Activated naive CD8-positive, alpha-beta T cell (primary cell): ENCODE measurements at regions not wholly inside any gene's neighbourhood (a gene's known extent, or its start where the extent isn't known, plus 50 kb on each side); places are given as distances from the start of the nearest gene placed in this dataset.

ENCODE experiments used
- H3K27ac Mint-ChIP-seq: one replicate; pipeline ENCODE4 v1.8.0; 2021; ENCODE audit warnings: mixed read lengths
- H3K27me3 Mint-ChIP-seq: one replicate; pipeline ENCODE4 v1.8.0; 2021; ENCODE audit warnings: mixed read lengths
- H3K36me3 Mint-ChIP-seq: one replicate; pipeline ENCODE4 v1.8.0; 2021; ENCODE audit warnings: mixed read lengths
- H3K4me1 Mint-ChIP-seq: one replicate; pipeline ENCODE4 v1.8.0; 2021; ENCODE audit warnings: low read depth, mixed read lengths
- H3K4me3 Mint-ChIP-seq: one replicate; pipeline ENCODE4 v1.8.0; 2021; ENCODE audit warnings: mild to moderate bottlenecking, mixed read lengths
- H3K9me3 Mint-ChIP-seq: one replicate; pipeline ENCODE4 v1.8.0; 2021; ENCODE audit warnings: low read depth, mixed read lengths

DNA sequence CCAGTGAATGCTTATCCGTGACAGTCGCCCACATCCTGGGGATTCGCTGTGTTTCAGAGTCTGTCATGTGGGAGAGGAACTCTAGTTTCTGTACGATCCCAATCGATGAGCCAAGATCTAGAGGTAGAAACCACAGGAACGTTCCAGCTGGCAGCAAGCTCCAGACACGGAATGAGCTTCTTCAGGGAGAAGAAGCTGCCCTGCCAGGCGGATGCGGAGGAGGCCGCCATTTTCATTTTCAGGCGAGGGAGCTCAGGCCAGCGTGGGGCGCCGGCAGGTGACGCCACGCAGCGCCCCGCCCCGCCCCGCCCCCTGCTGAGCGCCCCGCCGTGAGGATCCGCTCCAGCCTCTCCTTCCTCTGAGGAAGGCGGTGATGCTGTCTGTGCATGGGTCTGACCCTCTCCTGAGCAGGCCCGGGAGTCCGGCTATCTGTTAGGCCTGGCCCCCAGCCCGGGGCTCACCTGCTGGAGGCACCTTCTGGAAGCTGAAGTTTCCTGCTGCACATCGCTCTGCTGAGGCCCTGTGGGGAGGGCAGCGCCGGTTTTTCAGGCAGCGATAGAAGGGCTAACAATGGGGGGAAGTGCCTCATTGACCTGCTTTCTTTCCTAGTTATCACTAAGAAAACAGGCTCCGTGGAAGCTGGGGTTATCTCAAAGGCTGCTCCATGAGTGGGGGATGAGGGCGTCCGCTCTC, 147.5 kb downstream of the ERMARD start:
- Mint-ChIP-seq H3K27ac (no peak overlapping the region), H3K36me3 (no peaks in the 10 kb centered on the region), H3K9me3 (no peaks in the 10 kb centered on the region), H3K4me1 (no peaks in the 10 kb centered on the region), H3K27me3 (peaks cover 10% of the 10 kb centered on the region), H3K4me3 (no peak overlapping the region)

DNA sequence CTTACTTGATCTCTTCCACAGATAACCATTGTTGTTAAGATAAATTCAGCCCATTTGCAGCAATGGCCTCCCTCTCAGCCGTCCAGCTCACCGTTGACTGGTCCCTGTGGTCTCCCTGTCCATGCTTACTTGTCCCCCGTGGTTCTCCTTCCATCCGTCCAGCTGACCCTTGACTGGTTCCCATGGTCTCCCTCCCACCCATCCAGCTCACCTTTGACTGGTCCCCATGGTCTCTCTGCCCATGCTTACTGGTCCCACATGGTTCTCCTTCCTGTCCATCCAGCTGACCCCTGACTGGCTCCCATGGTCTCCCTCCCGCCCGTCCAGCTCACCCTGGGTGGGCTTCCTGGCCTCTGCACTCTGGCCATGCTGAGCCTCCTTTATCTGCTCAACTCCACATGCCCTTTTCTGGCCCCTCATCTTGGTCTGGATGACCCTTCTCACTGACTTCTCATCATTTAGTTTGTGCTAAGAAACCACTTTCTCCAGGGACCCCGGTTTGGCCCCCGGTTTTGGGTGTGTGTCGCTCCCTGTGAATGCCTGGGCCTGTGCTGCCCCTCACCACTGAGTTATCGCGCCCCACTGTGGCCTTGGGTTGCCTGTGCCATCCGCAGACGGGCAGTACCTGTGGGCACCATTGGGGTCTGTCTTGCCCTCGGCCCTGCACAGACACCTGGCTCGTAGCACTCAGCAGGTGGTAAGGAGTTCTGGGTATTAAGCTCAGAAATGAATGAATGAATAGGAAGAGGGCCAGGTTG, 146.4 kb downstream of the ERMARD start:
- Mint-ChIP-seq H3K36me3 (no peaks in the 10 kb centered on the region), H3K4me1 (no peaks in the 10 kb centered on the region), H3K27ac (no peak overlapping the region), H3K27me3 (peaks cover 10% of the 10 kb centered on the region), H3K9me3 (no peaks in the 10 kb centered on the region), H3K4me3 (no peak overlapping the region)

DNA sequence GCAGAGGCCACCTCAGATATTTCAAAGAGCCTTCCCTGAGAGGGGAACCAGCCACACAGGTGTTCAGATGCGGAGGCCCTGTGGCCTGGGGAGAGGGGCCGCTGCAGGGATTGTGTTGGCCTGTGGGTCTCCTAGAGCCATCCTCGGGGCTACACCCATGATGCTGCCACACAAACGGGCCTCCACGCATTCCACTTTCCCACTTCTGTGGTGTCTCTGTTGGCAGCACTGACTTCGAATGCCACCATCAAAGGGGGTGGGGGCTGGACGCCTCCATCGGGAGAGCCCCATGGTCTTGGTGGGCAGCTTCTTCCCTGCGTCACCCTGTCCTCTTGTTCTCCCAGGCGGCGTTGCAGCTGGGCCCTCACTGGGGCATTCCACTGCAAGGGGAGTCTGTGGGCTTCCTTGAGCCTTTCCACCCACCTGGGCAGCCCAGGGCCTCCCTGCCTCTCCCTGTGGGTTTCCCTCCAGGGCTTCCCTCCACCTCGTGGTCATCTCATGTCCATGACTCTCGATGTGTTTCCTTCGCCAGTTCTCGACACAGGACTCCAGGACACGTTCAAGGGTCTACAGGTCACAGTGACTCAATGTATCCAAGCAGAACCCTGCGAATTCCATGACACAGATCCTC, 145.5 kb downstream of the ERMARD start:
- Mint-ChIP-seq H3K4me3 (no peak overlapping the region), H3K4me1 (no peaks in the 10 kb centered on the region), H3K27me3 (peaks cover 10% of the 10 kb centered on the region), H3K36me3 (no peaks in the 10 kb centered on the region), H3K27ac (no peak overlapping the region), H3K9me3 (no peaks in the 10 kb centered on the region)

DNA sequence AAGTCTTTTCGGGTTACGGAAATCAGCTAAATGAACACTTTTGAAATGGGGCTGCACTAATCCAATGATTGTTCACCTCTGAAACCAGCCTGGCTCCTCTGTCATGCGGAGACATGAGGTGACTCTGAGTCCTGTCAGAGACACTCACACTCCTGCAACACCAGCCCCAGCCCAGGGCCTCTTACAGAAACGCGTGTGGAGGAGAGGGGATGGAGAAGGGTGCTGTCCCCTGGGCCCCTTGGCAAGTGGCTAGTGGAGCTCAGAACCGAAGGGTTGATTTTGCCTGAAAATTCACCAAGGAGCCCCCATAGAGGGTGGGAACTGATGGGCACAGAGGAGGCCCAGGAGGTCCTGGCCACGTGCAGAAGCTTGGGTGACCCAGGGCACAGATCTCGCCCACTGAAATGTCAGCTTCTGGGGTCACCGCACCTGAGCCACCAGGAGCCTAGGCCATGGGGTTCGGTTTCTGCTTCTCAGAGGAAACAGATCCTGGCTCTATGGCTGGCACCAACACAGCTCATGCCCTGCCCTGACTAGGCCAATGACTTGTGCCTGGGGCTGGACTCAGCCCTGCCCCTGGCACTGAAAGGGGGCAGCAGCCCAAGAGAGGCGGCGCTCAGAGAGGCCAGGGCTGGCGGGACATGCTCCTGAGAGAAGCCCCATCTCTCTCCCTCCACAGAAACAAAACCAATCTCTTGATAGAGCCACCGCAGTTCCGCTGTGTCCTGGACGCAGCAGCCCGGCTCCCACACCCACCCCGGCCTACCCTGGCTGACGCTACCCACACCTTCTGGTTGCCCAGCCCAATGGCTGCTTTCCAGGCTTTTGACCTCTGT, 144.7 kb downstream of the ERMARD start:
- H3K27ac Mint-ChIP-seq, result no peak overlapping the region
- no peaks in the 10 kb centered on the region for H3K4me1 Mint-ChIP-seq
- H3K36me3 Mint-ChIP-seq, result no peaks in the 10 kb centered on the region
- no peaks in the 10 kb centered on the region for H3K9me3 Mint-ChIP-seq
- peaks cover 10% of the 10 kb centered on the region for H3K27me3 Mint-ChIP-seq
- H3K4me3 Mint-ChIP-seq, result no peak overlapping the region

DNA sequence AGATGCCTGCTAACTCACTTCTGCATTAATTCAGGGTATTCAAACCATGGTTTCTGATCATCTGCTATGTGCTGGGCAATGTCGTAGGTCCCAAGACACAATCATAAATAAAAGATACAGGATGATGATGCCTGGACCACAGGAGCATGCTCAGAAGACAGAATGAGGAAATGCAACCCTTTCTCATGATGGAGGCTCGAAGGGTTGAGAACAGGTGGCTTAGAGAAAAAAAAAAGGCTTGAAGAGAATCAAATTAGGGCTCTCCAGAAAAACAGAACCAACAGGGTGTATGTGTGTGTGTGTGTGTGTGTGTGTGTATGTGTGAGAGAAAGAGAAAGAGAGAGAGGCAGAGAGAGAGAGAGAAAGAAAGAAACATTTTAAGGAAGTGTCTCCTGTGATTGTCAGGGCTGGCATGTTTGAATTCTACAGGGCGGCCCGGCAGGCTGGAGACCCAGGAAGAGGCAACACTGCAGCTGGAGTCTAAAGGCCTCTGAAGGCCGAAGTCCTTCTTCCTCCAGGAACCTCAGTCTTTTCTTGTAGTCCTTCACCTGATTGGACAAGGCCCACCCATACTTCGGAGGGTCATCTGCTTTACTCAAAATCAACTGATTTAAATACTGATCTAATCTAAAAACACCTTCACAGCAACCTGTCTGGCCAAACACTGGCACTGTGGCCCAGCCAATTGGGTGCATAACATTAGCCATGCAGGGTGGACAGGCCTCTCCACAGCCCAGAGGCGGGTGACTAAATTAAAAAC, 143.8 kb downstream of the ERMARD start:
- no peak overlapping the region for H3K4me3 Mint-ChIP-seq
- H3K27me3 Mint-ChIP-seq, result peaks cover 10% of the 10 kb centered on the region
- no peak overlapping the region for H3K27ac Mint-ChIP-seq

DNA sequence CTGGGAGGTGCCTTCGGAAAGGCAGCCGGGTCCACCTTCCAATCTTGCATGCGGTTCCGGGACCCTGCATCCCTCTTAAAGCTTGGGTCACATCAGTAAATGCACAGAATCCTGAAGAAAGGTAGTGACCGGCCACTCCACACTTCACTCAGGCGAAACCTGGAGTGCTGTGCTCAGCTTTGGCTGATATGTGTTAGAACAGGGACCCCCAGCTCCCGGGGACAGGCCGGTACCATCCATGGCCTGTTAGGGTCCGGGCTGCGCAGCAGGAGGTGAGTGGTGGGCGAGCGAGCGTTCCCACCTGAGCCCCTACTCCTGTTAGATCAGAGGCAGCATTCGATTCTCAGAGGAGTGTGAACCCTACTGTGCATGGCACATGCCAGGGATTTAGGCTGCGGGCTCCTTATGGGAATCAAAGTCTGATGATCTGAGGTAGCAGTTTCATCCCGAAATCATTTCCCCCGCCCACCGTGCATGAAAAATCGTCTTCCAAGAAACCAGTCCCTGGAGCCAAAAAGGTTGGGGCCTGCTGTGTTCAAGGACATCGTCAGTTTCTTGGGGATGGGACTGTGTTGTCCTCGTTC, 143.0 kb downstream of the ERMARD start:
- Mint-ChIP-seq H3K36me3 (no peaks in the 10 kb centered on the region), H3K4me1 (no peaks in the 10 kb centered on the region), H3K4me3 (no peak overlapping the region), H3K27me3 (peaks cover 10% of the 10 kb centered on the region), H3K9me3 (no peaks in the 10 kb centered on the region), H3K27ac (no peak overlapping the region)

More for the DNA sequence above, 143.8 kb downstream of the ERMARD start:
- Mint-ChIP-seq H3K4me1 (no peaks in the 10 kb centered on the region), H3K36me3 (no peaks in the 10 kb centered on the region), H3K9me3 (no peaks in the 10 kb centered on the region)

DNA sequence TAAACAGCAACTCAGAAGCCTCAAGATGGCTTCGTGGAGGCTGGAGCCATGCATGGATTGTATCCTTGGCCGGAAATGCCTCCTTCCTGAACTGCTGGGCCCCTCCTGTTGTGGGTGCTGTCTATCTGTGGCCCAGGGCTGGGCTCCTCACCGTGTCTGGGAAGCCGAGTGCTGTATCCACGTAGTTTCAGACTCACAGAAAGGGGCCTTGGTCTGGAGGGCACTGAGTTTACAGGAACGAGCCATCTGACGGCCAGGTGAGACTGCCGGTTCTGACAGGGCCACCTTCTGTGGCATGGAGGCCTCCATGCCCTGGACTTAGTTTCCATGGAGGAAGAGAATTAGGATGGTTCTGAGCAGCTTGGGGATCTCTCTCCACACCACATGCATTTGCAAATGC, 142.2 kb downstream of the ERMARD start:
- H3K27ac Mint-ChIP-seq, result no peak overlapping the region
- H3K27me3 Mint-ChIP-seq, result peaks cover 11% of the 10 kb centered on the region
- no peak overlapping the region for H3K4me3 Mint-ChIP-seq
- H3K4me1 Mint-ChIP-seq, result no peaks in the 10 kb centered on the region
- no peaks in the 10 kb centered on the region for H3K9me3 Mint-ChIP-seq
- H3K36me3 Mint-ChIP-seq, result no peaks in the 10 kb centered on the region

DNA sequence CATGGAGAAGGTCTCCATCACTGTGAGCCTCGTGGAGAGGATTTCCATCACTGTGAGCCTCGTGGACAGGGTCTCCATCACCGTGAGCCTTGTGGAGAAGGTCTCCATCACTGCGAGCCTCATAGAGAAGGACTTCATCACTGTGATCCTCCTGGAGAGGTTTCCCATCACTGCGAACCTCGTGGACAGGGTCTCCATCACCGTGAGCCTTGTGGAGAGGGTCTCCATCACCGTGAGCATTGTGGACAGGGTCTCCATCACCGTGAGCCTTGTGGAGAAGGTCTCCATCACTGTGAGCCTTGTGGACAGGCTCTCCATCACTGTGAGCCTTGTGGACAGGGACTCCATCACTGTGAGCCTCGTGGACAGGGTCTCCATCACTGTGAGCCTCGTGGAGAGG, 140.4 kb downstream of the ERMARD start:
- Mint-ChIP-seq H3K27ac (no peak overlapping the region), H3K36me3 (no peaks in the 10 kb centered on the region), H3K9me3 (no peaks in the 10 kb centered on the region), H3K4me3 (no peak overlapping the region), H3K4me1 (no peaks in the 10 kb centered on the region), H3K27me3 (peaks cover 10% of the 10 kb centered on the region)

DNA sequence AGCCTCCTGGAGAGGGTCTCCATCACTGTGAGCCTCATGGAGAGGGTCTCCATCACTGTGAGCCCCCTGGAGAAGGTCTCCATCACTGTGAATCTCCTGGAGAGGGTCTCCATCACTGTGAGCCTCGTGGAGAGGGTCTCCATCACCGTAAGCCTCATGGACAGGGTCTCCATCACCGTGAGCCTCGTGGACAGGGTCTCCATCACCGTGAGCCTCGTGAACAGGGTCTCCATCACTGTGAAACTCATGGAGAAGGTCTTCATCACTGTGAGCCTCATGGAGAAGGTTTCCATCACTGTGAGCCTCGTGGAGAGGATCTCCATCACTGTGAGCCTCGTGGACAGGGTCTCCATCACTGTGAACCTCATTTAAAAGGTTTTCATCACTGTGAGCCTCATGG, 140.0 kb downstream of the ERMARD start:
- H3K27me3 Mint-ChIP-seq, result peaks cover 10% of the 10 kb centered on the region
- H3K9me3 Mint-ChIP-seq, result no peaks in the 10 kb centered on the region
- H3K27ac Mint-ChIP-seq, result no peak overlapping the region
- no peak overlapping the region for H3K4me3 Mint-ChIP-seq
- H3K4me1 Mint-ChIP-seq, result no peaks in the 10 kb centered on the region
- no peaks in the 10 kb centered on the region for H3K36me3 Mint-ChIP-seq

DNA sequence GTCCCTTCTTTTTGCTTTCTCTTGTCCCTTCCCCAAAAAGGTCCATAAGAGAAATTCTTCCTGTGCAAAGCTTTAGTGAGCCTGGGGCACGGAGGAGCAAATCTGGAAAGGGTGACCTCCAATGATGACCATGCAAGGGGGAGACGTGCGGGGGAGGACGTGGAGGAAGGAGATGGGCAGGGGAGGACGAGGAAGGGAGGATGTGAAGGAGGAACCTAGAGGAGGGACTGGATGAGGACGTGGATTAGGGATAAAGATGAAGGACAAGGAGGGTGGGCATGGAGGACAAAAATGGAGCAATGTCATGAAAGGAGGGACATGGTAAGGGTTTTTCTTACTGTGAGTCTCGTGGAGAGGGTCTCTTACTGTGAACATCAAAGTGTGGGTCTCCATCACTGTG, 139.5 kb downstream of the ERMARD start:
- no peak overlapping the region for H3K4me3 Mint-ChIP-seq
- no peaks in the 10 kb centered on the region for H3K9me3 Mint-ChIP-seq
- peaks cover 10% of the 10 kb centered on the region for H3K27me3 Mint-ChIP-seq
- H3K36me3 Mint-ChIP-seq, result no peaks in the 10 kb centered on the region
- no peak overlapping the region for H3K27ac Mint-ChIP-seq
- no peaks in the 10 kb centered on the region for H3K4me1 Mint-ChIP-seq

DNA sequence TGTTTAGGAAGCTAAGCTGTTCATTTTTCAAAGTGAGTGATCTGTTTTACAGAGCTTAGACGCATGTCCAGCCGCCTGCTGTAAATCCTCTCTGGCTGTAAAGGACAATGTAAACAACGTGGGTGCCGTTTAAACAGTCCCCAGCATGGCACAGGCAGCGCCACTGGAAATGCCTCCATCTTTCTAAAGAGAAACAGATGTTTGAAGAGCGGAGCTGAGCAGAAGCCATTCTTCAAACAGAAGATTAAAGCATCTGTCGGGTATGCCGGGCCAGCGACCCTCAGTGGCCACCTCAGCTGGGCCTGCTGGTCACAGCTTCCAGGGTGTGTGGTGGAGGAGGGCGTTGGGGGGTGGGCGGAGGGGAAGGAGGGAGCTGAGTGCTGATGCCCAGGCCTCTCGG, 138.6 kb downstream of the ERMARD start:
- H3K27ac Mint-ChIP-seq, result no peak overlapping the region
- H3K4me1 Mint-ChIP-seq, result no peaks in the 10 kb centered on the region
- H3K9me3 Mint-ChIP-seq, result no peaks in the 10 kb centered on the region
- no peak overlapping the region for H3K4me3 Mint-ChIP-seq
- H3K36me3 Mint-ChIP-seq, result no peaks in the 10 kb centered on the region
- peaks cover 12% of the 10 kb centered on the region for H3K27me3 Mint-ChIP-seq

DNA sequence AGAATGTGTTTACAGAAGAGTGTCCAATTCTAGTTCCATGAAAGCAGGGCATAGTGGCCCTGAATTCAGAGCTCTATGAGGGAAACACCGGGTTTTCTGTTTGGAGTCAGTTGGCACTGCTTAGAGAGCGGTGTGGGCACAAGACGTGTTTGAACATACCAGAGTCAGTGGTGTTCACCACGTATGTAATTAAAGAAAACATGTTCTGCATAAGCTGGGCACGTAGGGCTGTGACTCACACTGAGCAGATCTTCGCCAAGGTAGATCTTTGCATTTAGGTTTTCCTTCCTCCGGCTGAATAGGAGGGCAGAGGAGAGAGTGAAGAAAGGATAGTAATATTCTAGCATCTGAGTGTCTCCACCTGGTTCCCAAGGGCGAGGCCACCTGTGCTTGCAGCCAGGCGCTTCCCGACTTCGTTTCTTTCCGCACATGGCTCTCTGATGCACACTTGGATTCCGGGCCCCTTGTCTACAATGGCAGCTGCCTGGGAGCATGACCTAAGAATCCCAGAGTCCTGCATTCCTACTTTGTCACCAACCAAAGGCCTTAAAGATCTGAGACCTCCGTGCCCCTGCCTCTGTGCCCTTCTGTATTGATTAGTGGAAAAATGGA, 136.2 kb downstream of the ERMARD start:
- Mint-ChIP-seq H3K27me3 (peaks cover 20% of the 10 kb centered on the region), H3K27ac (no peak overlapping the region), H3K9me3 (no peaks in the 10 kb centered on the region), H3K36me3 (no peaks in the 10 kb centered on the region), H3K4me1 (no peaks in the 10 kb centered on the region), H3K4me3 (no peak overlapping the region)

DNA sequence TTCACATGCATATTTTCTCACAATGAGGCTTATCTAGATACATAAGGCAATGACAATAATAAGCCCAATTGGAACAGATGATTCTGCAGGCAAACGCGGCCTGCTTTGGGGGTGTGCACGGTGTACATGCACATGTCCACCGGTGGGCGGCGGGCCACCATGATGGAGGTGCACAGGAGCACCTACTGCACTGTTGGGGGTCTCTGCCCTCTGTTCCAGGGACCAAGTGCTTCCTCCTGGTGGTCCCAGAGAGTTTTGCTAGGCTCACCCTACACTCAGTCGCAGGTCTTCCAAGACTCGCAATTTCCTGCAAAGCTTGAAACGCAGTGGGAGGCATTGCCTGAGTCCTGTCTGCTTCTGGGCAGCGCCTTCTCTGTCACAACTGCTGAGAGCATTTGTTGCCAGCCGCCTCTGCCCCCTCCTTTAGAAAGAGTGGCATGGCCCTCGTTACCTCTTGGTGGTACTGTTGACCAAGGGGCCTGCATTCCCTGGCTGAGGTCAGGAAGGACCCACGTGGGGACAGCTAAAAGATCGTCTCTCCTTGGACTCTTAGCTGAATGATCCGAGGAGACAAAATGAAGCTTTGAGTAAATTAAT, 135.3 kb downstream of the ERMARD start:
- no peak overlapping the region for H3K27ac Mint-ChIP-seq
- H3K4me1 Mint-ChIP-seq, result no peaks in the 10 kb centered on the region
- H3K4me3 Mint-ChIP-seq, result no peak overlapping the region
- H3K27me3 Mint-ChIP-seq, result peaks cover 26% of the 10 kb centered on the region
- H3K36me3 Mint-ChIP-seq, result no peaks in the 10 kb centered on the region
- H3K9me3 Mint-ChIP-seq, result no peaks in the 10 kb centered on the region
